Prostate gland (tissue), 2 donors: ENCODE measurements at regions not wholly inside any gene's neighbourhood (a gene's known extent, or its start where the extent isn't known, plus 50 kb on each side); places are given as distances from the start of the nearest gene placed in this dataset.

ENCODE experiments used
- POLR2A ChIP-seq: fragments of 450-650 bp; IDR thresholded peaks from one replicate; pipeline ENCODE4 v1.6.1; 2016; ENCODE audit warnings: antibody characterized with exemption, mild to moderate bottlenecking
- TF ChIP-seq, protein P1 (sequence below), 4 experiments: fragments of 200-600 bp in 2 of 4; fragments of 450-650 bp in 2 of 4; sonication (generic) in 2 of 4; IDR thresholded peaks; 1 replicate in 3 of 4; 2 replicates in 1 of 4; pipeline ENCODE4 v1.5.1; 2016 to 2019; ENCODE audit warnings: antibody characterized with exemption in 4 of 4, mild to moderate bottlenecking in 2 of 4, moderate library complexity in 2 of 4

DNA sequence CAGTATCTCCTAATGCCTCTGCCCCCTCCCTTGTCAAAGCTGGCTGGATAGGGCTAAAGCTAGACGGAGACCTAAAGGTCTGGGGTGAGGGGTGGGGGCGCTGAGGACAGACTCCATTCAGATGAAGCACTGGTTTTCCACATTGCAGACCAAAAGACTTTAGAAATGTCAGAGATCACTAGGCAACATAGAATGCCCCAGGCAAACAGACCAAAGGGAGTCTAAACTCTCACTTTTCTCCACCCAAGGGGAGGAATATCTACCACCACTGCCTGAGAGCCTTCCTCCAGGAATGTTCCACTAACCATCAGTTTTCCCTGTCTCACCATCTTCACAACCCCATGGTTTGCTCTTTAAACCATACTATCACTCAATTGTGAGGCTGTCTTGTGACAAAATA is 106.9 kb upstream of the KRAS start:
- no peak for TF ChIP-seq POLR2A
- TF ChIP-seq, protein P1, sequence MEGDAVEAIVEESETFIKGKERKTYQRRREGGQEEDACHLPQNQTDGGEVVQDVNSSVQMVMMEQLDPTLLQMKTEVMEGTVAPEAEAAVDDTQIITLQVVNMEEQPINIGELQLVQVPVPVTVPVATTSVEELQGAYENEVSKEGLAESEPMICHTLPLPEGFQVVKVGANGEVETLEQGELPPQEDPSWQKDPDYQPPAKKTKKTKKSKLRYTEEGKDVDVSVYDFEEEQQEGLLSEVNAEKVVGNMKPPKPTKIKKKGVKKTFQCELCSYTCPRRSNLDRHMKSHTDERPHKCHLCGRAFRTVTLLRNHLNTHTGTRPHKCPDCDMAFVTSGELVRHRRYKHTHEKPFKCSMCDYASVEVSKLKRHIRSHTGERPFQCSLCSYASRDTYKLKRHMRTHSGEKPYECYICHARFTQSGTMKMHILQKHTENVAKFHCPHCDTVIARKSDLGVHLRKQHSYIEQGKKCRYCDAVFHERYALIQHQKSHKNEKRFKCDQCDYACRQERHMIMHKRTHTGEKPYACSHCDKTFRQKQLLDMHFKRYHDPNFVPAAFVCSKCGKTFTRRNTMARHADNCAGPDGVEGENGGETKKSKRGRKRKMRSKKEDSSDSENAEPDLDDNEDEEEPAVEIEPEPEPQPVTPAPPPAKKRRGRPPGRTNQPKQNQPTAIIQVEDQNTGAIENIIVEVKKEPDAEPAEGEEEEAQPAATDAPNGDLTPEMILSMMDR (IDR thresholded peaks at IDR 0.05), result no peak
